DMS79 (cell line): ENCODE measurements at regions not wholly inside any gene's neighbourhood (a gene's known extent, or its start where the extent isn't known, plus 50 kb on each side); places are given as distances from the start of the nearest gene placed in this dataset.
A peak's percentile ranks its signal among the peaks of the same experiment; 100 is the strongest.

ENCODE experiments used
- DNase-seq: peaks from one replicate; lab custom pipeline; 2025; lab: John Stamatoyannopoulos, UW

DNA sequence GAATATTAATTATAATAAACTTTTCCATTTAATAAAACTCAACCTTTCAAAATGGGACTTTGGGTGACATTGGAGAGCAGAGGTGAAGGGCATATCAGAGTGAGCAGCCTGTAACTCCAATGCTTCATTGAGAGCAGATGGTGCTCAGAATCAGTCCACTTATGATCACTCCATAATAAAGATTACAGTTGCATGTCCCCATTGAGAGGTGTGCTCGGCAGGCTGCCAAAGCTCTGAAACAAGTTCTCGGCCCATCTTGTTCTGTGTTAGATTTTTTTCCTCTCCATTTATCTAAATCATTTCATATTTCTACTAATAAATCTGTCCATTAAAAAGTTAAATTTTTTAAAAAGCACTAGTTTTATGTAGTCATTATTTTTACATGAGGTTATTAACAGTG is 1786.4 kb upstream of the WWC1 start:
- peak; percentile 21 for DNase-seq

- no peak for DNase-seq
Observed at GRCh38 chr5:166505544-166505943, 1785.9 kb upstream of the WWC1 start.

DNA sequence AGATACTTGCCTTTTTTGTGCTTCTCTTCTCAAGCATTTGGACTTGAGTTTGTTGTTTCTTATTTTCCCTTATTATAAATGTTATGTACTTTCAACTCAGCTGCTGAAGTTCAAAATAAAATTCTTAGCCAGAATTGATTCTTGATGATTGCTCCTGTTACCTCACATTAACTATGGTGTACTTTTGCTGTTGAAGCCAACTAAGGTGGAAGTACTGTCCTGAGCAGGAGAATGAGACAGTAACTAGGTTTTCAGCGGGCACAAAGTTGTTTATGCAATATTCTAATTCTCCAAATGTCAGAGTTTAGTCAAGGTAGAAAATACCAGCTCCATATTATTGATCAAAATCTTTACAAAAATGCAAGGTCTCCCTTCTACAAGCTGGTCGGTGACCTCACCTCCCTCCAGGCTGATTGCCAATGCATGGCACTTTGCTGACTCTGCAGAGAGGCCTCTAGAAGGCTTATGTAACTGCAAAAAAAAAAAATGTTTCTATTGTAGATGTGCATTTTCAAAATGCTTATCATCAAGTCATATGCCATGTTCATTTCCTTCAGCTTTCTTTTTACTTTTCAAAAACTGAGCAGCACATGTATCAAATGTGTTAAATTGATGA is 1783.5 kb upstream of the WWC1 start:
- DNase-seq = no peak

GRCh38 chr5:166509085-166509484 is 1782.4 kb upstream of the WWC1 start:
- DNase-seq = no peak

DNA sequence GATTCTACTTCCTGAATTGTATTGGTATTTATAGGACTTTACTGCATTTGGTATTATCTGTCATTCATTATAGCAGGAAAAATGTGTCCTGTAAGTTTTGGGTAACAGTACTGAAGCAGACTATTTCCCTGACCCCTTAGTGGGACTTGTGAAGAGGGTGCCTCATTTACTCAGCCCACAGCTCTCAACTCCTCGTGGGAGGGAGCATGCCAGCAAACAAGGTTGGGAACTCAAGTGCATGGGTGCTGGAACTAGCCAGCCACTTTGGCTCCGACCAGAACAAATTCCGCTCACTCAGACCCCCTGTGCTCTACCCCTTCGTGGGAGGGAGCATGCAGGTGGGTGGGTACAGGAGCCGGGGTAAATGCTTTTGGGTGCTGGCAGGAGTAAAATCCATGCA is 1773.5 kb upstream of the WWC1 start:
- DNase-seq = no peak

DNA sequence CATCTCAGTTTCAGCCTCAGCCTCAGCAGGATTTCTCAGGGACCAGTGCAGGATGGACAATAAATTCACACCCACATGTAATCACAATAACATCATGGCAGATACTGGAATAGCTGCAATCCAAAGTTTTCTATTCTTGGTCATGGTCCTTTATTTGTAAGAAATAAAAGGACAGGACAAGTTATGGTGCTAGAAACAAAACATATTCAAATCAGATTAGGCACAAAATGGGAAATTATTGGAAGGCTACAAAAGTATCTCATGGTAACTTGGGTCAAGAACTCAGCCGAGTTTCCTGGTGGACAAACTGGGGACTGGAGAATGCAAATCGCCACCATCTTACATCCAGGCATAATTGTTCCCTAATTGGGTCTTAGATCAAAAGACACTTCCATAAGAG is 1768.2 kb upstream of the WWC1 start:
- DNase-seq = no peak

DNA sequence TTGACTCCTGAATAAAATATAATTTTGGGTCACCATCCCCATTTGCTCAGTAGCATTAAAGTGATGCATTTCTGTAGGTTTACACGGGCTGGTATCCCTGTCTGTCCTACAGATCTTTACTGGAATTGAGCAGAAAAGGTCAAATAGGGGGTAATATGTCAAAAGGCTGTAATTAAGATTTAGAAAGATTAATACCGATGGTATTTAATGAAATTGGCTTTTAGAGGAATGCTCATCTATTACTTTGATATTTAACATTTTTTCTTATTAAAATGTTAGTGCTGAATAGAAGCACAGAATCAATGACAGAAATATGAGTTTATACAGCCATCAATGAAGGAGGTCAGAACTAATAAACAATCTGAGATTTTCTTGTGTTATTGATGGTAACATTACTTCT is 1762.2 kb upstream of the WWC1 start:
- no peak for DNase-seq

DNA sequence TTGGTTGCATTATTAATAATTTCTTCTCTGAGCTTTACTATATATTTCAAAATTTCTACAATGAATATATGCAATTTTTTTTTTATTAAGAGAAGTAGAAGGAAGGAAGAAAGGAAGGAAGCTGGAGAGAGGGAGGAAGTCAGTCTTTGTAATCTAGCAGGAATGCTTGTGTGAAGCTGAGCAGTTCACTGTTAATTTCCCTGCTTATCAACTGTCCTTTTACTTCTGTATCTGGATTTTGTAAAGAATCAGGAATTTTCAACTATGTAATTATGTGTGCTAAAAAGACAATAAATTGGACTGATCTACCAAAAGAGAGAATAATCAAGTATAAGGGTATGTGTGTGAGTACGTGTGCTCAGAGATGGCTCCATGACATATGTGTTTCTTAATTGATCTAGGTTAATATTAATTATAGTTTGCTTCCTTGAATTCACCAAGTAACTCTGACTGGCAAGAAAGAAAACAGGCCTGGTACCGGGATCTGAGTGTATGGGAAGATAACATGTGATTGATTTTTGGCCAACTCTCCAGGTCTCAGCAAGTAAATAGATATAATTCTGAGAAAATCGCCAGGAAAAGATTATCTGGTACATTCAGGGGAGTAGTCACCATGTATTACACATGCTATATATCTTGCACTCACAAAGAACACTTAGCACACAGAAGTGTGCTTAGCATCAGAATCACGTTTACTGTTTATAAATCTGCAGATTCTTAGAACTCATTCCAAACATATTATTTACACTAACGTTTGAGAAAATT is 1758.8 kb upstream of the WWC1 start:
- DNase-seq = no peak

DNA sequence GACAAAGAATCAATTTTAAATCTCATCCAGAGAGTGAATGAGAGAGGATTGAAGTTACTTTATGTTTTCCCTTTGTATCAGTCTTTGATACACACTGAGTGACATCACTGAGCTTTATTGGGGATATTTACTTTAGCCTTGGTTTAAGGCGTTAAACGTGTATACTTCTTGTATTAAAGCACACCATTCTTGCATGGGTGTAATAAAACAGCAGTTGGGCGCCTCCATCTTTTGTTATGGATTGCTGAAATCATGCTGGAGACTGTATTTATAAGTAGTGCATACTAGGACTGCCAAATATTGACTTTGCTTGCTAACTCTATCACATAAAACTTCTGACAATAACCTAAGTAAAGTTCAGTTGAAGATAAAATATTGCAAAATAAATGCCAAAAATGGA is 1755.8 kb upstream of the WWC1 start:
- DNase-seq = no peak

GRCh38 chr5:166540156-166540555 is 1751.3 kb upstream of the WWC1 start:
- DNase-seq = no peak

- no peak for DNase-seq
Observed at GRCh38 chr5:166551384-166551783, 1740.1 kb upstream of the WWC1 start.

DNA sequence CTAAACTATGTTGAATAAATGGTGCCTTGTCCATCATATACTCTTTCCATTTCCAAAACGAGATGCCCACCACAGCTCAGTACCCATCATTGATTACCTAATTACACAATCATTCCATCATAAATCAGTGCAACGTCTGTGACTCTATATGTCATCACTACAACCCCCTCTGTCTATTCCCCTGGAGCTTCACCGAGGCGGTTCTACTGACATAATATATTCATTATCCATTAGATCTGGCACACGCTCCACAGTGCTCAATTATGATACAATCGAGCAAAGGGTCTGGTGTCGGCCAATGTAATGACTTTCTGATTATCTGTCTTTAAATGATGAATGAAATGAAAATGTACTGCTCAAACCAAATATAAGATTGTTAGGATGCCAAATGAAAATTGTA is 1737.7 kb upstream of the WWC1 start:
- no peak for DNase-seq

DNA sequence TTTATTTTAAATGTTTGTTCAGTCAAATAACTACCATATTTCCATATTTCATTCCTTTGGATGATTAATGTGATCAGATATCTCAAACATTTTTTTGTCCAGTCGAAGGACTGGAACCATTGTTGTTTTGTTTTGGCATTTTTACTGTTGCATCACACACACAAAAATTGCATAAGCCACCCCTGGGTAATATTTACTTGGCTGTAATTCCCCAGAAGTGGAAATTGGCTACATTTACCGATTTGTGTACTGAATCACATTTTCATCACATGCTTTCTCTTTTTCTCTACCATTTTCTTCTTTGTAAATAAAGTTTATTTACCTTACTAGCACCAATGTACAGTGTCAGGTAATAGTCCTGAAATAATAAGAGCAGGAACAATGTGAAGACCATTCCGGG is 1729.7 kb upstream of the WWC1 start:
- DNase-seq = no peak

GRCh38 chr5:166562246-166562645 is 1729.2 kb upstream of the WWC1 start:
- DNase-seq = no peak

DNA sequence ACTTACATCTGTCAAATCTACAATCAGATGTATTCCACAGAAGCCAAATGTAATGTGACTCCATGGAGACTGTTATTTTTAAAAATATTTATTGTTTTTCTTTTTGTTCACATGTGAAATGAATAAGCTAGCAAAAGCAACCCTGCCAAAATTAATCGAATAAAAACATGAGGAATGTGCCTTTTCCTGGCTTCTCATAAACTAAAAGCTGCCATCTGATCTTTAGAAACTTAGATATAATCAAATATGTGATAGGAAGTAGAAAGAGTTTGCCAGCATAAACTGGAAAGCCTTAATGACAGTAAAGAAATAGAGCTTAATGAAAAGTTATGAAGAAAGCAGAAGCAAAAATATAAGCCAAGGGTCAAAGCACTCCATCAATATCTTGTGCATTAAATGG is 1724.7 kb upstream of the WWC1 start:
- DNase-seq = no peak

DNA sequence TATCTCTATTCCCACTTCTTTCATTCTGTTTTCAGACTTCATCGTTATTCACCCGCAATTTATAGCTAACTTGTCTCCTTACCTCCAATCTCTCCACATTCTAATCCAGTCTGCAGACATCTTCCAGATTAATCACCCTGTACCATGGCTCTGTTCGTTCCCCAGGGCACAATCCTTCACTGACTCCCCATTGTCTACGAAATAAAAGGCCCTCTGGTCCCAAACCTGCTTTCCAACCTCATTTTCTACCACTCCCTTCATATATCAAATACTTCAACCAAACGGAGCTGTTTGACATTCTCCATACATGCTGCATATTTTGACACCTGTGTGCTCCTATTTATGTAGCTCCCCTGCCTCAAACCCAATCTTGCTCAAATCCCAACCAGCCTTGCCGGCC is 1720.6 kb upstream of the WWC1 start:
- no peak for DNase-seq

DNA sequence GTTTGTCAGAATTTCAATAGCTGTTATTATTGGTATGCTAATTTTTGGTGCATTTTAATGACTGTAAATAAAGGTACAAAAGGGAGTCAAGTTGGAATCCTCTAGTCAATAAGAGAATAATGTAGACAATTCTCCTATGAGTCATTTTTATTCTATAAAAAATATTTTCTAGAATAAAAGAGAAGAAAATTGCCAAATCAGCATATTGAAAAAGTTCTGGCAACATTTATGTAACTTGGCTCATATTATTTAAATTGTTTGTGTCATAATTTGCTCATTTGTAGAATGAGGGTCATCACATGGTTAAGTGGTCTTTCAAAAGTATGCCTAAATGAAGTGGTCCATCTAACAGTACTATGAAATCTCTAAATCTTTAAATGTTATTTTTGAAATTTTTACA is 1719.8 kb upstream of the WWC1 start:
- DNase-seq = no peak

- DNase-seq = no peak
Observed at GRCh38 chr5:166576323-166576722, 1715.1 kb upstream of the WWC1 start.

DNA sequence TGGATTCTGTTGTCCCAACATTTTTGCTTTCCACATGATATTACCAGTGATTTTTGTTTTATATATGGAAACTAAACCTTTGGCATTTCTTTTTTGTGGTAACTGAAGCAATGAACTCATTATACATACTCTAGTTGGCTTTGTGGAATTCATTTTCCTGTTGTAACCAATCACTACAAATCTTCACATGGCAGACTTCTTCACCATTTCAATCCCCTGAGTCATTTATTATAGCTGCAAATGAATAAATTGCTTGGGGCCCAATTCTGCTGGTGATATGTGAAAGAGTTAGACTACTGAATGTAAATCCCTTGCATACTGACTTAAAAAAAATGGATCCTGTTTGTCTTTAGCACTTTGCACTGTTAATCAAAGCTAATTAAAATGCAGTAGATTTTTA is 1709.6 kb upstream of the WWC1 start:
- DNase-seq = no peak

DNA sequence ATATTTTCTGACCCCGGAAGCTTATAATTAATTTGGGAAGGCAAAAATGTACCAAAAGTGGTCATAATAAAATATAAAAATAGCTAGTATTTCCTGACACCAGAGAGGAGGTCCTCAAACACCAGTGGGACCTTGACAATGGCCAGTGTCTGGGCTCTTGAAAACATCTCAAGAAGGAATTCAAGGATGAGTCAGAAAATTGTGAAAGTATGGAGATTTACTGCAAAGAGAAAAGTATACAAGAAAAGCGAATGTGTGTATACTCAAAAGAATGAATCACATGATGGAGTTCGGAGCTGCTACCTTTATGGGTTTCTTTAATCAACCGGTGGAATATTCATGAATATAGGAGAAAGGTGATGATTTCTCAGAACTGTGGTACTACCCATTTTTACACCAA is 1709.0 kb upstream of the WWC1 start:
- DNase-seq = no peak

DNA sequence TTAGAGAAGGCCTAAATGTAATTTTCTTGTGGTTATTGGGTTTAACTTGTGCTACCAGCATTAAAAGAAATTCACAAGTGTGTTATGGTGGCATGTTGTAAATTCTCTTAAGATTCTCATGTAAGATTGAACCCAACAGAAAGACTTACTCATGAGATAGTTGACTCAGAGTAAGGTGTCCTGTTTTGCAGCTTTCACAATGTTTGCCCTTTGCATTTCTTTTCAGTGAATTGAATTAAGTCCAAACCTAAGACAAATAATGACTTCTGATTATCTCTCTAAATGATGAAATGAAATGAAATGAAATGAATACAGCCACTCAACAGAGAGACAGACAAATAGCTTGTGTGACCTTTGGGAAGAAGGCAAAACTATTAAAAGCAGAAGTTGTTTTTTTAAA is 1696.9 kb upstream of the WWC1 start:
- no peak for DNase-seq

DNA sequence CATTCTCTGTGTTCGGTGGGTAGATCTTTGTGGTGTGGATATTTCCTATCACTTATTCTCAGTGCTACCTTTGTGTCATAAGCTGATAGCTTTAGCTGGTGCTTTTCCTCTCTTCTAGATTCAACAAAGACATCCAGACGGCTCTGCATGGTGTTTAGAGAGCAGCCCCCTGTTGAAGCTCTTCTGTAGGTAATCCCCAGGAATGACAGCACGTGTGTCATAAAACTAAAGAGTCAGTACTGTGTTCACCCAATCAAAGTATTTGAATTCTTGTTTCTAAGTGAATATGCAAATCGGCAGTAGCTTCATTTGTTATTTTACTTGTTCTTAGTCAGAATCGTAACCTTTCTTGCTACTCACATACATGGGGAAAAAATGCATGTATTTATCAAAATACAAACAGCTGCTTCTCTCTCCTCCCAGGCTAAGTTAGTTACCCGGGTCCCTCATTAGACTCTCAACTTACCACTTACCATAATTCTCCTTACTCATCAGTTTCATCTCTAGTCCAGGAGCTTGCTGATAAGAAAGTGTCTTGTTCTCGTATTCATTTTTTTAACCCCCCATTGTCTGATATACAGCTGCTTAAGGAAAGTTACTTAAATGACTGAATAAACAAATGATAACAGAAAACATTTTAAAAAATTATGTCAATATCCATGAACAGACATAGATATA is 1696.0 kb upstream of the WWC1 start:
- DNase-seq = no peak

- no peak for DNase-seq
Observed at GRCh38 chr5:166596043-166596442, 1695.4 kb upstream of the WWC1 start.

GRCh38 chr5:166602271-166602670 is 1689.2 kb upstream of the WWC1 start:
- DNase-seq = no peak
